ENCODE measurements at regions not wholly inside any gene's neighbourhood (a gene's known extent, or its start where the extent isn't known, plus 50 kb on each side); places are given as distances from the start of the nearest gene placed in this dataset.

GRCh38 chr4:32216502-32216901 is 1496.3 kb downstream of the PCDH7 start:
- ATAC-seq = peak; percentile 32
- DNase-seq (ENCODE audit: low spot score) = no peak
- intact Hi-C loops (cut with DNase I) = no loop called here

DNA sequence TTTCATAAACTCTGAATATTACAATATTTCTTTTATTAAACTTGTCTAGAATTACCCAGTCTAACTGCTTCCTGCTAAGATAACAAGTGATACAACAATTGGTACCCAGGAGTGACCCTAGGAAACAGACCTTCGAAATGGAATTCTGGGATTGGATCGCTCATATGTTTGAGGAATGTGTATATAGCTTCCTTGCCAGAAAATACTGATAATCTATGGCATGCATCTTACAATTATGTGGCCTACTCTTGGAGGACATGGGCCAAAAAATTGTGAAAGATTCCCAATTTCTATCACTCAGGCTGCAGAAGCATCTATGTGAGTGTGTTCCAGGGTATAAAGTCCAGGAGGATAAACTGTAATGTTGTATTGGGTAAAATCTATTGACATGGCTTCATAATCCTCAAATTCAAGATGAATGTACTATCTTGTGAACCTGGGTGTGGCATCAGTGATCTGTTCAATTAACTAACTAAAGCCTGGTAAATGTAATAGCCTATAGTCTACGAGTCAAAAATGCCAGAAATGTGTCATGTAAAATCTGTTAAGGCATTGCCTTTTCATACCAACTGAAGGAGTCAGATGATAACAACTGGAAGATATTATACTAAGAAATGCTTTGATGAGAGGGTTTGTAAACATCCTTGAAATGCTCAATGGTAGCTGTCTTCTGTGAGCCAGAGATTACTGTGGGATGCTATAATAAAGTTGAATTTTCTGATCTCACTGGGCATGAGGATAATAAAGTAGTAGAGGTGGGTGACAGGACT is 1499.3 kb downstream of the PCDH7 start:
- ATAC-seq = no peak
- DNase-seq (ENCODE audit: low spot score) = no peak
- intact Hi-C loops (cut with DNase I) = no loop called here

DNA sequence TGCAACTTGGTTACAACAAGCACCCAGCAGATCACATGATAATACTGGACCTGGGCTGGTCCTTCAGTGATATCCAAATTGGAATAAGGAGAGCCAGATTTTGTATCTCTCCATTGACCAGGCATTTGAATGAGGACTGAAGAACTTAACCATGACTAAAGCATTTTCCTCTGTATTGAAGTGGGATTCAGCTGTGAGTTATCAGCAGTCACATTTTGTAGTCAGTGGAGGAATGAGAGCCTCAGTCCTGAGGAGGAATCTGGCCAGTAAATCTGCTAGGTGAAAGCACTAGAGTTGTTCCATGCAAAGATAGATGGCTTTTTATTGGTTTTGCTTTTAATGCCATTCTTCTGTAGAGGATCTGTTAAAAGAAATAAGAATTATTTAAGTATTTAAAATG is 1506.0 kb downstream of the PCDH7 start:
- intact Hi-C loops (cut with DNase I) = no loop called here
- ATAC-seq (no peak), DNase-seq (ENCODE audit: low spot score) (no peak)

- DNase-seq (ENCODE audit: low spot score) (no peak), ATAC-seq (no peak)
- intact Hi-C loops (cut with DNase I) = no loop called here
Observed at GRCh38 chr4:32226733-32227132, 1506.6 kb downstream of the PCDH7 start.

GRCh38 chr4:32243926-32244325 is 1523.8 kb downstream of the PCDH7 start:
- ATAC-seq = no peak
- DNase-seq (ENCODE audit: low spot score) = no peak
- intact Hi-C loops (cut with DNase I) = no loop called here

DNA sequence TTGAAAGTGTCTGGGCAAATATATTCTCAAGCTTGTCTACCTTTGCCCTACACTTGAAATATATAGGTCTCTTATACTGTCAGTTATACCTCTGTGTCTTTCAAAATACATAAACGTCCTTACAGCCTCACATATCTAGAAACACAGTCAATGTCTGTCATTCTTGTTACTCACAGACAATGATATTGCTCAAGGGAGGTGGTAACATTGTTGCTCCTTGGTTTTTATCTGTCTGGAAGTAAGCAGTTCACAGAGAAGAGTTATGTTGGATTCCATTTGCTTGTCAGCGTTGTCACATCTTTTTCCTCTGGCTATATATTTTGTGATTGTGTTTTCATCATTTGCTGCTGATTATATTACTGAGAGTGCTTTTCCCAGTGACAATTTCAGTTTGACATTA is 1528.9 kb downstream of the PCDH7 start:
- intact Hi-C loops (cut with DNase I) = no loop called here
- no peak for DNase-seq (ENCODE audit: low spot score)
- ATAC-seq = no peak

- DNase-seq (ENCODE audit: low spot score) (no peak), ATAC-seq (no peak)
- intact Hi-C loops (cut with DNase I) = no loop called here
Observed at GRCh38 chr4:32251126-32251525, 1531.0 kb downstream of the PCDH7 start.

GRCh38 chr4:32251926-32252325 is 1531.8 kb downstream of the PCDH7 start:
- ATAC-seq = no peak
- intact Hi-C loops (cut with DNase I) = no loop called here
- DNase-seq (ENCODE audit: low spot score) = no peak

DNA sequence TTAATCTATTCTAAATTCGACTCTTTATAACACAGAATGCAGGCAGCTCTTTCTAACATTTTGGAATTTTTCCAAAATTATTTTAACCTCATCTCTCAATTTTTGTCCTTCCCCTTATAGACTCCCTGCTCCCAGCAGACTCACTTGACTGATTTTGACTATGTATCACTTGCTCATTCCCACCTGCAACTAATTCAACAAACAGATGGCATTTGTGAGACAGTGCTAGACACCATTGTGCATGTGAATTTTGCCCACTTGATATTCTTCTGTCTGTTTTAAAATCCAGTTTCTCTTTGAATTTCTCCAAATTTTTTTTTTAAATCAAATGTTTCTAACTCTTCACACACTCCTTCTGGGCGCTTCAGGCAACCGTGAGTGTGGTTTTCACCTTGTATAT is 1534.0 kb downstream of the PCDH7 start:
- DNase-seq (ENCODE audit: low spot score) (no peak), ATAC-seq (no peak)
- intact Hi-C loops (cut with DNase I) = no loop called here

GRCh38 chr4:32258986-32259385 is 1538.8 kb downstream of the PCDH7 start:
- DNase-seq (ENCODE audit: low spot score) = no peak
- no peak for ATAC-seq
- intact Hi-C loops (cut with DNase I) = no loop called here

DNA sequence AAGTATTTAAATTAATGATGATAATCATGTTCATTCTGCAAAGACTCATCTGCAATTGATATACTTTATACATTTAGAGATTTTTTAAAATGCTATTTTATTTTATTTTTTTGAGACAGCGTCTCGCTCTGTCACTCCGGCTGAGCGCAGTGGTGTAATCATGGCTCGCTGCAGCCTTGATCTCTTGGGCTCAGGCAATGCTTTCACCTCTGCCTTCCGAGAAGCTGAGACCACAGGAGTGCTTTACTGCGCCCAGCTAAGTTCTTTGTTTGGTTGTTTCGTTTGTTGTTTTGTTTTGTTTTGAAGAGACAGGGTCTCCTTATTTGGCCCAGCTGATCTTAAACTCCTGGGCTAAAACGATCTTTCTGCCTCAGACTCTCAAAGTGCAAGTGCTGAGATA is 1541.0 kb downstream of the PCDH7 start:
- intact Hi-C loops (cut with DNase I) = no loop called here
- DNase-seq (ENCODE audit: low spot score) = no peak
- no peak for ATAC-seq

DNA sequence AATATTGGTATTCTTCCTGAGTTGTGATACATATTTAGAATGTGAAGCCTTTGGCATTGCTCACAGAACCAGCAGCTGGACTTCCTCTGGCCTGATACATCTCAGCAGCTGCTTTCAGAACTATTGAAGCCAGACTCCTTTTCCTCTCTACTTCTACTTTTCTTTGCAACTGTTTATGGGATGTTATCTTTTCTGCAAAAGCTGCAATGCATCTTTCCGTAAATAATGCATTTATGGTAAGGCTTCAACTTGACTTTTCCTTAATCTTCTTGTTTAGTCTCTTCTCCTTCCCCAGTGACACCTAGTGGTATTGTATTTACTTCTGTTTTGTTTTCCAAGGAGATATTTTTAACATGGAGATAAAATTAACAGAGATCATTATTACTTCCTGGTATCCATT is 1548.7 kb downstream of the PCDH7 start:
- DNase-seq (ENCODE audit: low spot score) (no peak), ATAC-seq (no peak)
- intact Hi-C loops (cut with DNase I) = no loop called here

GRCh38 chr4:32290102-32290501 is 1569.9 kb downstream of the PCDH7 start:
- ATAC-seq = no peak
- intact Hi-C loops (cut with DNase I) = no loop called here
- no peak for DNase-seq (ENCODE audit: low spot score)

DNA sequence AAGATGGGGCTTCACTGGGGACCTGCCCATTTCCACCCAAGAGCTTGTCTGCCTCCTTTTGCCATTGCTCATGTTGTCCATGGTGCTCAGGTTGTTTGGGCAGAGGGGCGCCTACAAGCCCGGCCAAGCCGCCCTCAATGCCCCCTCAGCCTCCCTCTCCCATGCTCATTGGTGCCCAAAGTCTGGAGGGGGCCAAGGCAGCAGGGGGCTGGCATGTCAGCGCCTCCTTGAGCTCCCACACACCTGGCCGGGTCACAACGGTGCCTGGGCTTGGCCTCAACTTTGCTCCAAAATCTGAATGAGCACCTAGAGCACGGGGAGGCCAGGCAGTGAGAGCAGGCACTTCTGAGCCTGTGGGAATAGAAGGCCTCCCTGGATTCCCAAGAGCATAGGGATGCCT is 1598.8 kb downstream of the PCDH7 start:
- ATAC-seq (no peak), DNase-seq (ENCODE audit: low spot score) (no peak)
- intact Hi-C loops (cut with DNase I) = no loop called here

DNA sequence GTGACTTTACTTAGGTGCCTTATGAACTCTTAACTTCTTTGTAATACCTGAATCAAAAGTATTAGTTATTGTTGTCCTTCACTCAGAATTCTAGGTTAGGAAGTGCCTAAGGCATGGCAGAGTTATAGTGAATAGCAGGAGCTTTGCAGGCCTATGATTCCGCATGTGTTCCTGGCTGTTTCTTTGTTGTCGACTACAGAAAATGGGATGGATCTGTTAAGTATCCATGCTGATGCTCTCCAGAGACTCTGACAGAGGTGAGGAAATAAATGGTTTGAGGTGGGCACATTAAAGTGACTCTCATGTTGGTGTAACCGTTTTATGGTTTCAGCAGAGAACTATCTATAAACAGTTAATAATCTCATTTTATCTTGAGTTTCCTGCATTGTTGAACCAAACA is 1601.3 kb downstream of the PCDH7 start:
- intact Hi-C loops (cut with DNase I) = no loop called here
- ATAC-seq (no peak), DNase-seq (ENCODE audit: low spot score) (no peak)

GRCh38 chr4:32334759-32335158 is 1614.6 kb downstream of the PCDH7 start:
- no peak for ATAC-seq
- intact Hi-C loops (cut with DNase I) = no loop called here
- DNase-seq (ENCODE audit: low spot score) = no peak

DNA sequence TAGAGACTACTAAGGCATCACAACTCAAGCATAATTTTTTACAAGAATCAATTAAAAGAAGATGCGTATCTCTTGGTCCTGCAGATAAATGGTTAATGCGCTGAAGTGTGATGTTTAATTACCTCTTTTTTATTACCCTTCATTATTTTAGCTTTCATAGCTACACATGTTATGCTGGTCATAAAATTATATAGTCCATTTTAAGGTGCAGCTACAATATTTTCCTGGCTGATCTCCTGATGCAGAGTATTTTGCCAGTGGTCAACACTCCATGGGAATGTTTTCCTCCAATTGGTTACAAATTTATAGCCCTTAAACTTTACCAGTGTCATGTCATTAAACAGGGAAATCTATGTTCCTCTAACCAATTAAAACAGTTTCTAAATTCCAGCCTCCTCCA is 1617.2 kb downstream of the PCDH7 start:
- no peak for ATAC-seq
- no peak for DNase-seq (ENCODE audit: low spot score)
- intact Hi-C loops (cut with DNase I) = no loop called here

GRCh38 chr4:32340591-32340990 is 1620.4 kb downstream of the PCDH7 start:
- intact Hi-C loops (cut with DNase I) = no loop called here

GRCh38 chr4:32341342-32341741 is 1621.2 kb downstream of the PCDH7 start:
- intact Hi-C loops (cut with DNase I) = no loop called here
- ATAC-seq (no peak), DNase-seq (ENCODE audit: low spot score) (no peak)

More at GRCh38 chr4:32340591-32340990, 1620.4 kb downstream of the PCDH7 start:
- no peak for DNase-seq (ENCODE audit: low spot score)
- ATAC-seq = no peak

- intact Hi-C loops (cut with DNase I) = no loop called here
- DNase-seq (ENCODE audit: low spot score) = no peak
- no peak for ATAC-seq
Observed at GRCh38 chr4:32342054-32342453, 1621.9 kb downstream of the PCDH7 start.

DNA sequence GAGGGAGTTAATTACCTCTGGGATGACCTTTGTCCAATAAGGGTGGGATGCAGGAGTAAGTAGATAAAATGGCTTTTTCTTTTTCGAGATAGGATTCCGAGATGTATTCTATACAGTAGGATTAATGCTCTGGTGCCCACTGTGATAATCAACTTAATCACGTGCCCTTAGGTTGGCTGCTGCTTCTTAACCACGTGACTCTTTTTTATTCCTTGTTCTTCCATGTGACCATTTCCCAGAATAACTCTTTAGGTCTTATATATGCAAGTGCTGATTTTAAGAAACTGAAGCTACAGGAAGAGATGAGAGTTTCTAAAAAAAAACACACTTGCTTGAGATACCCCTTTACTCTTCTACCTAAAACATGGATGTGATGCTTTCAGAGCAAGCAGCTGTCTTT is 1628.9 kb downstream of the PCDH7 start:
- ATAC-seq (no peak), DNase-seq (ENCODE audit: low spot score) (no peak)
- intact Hi-C loops (cut with DNase I) = no loop called here

All from sciatic nerve (tissue), 2 donors.